GM12878 (cell line): ENCODE measurements at regions not wholly inside any gene's neighbourhood (a gene's known extent, or its start where the extent isn't known, plus 50 kb on each side); places are given as distances from the start of the nearest gene placed in this dataset.

ENCODE experiments used
- ATAC-seq: fragments of 200-7000 bp; cut with Tn5 transposase; 3 replicates; pipeline ENCODE4 v1.9.1; 2020; ENCODE audit warnings: mild to moderate bottlenecking, moderate library complexity
- BruUV-seq: library from RNA; stranded (reverse); fragments of 400-500 nt; replicated peaks from 2 replicates; lab custom pipeline; 2021; lab: Mats Ljungman, UMichigan
- CTCF ChIA-PET: fragments of 300-600 bp; sonication (Branson Sonifier 250); formaldehyde crosslinking; extraction: SDS; loops from one replicate; lab custom pipeline; 2021; ENCODE audit warnings: inconsistent platforms; lab: Yijun Ruan, JAX
- POLR2A ChIA-PET: fragments of 350-600 bp; formaldehyde crosslinking; extraction: SDS; loops from one replicate; lab custom pipeline; 2021; ENCODE audit warnings: inconsistent platforms; lab: Charles Lee
- RAD21 ChIA-PET: fragments of 300-600 bp; sonication (Branson Sonifier 250); formaldehyde crosslinking; loops from one replicate; lab custom pipeline; 2023; ENCODE audit warnings: antibody characterized with exemption; ENCODE audit not compliant: unreplicated experiment; lab: Charles Lee
- SMC1A ChIA-PET: fragments of 300-600 bp; sonication (Branson Sonifier 250); formaldehyde crosslinking; loops from one replicate; lab custom pipeline; 2023; ENCODE audit not compliant: unreplicated experiment, uncharacterized antibody; lab: Charles Lee
- DNase-seq: peaks from one replicate; pipeline ENCODE4 v3.0.0-alpha.2; 2011; ENCODE audit warnings: low read depth, low spot score
- FAIRE-seq: peaks from 3 replicates; lab custom pipeline; 2011; peaks lifted over from hg19 to GRCh38; lab: Jason Lieb, UNC
- H2AFZ ChIP-seq: 2 replicates; pipeline ENCODE4 v1.6.0; 2011; ENCODE audit warnings: low read depth, low read length, control low read depth; ENCODE audit not compliant: control insufficient read depth
- H3K27ac ChIP-seq: 2 replicates; pipeline ENCODE4 v1.5.1; 2011; ENCODE audit warnings: control low read depth; ENCODE audit not compliant: control insufficient read depth, insufficient read depth
- H3K27me3 ChIP-seq, 2 experiments: replicated peaks in 1 of 2; 2 replicates each; pipeline versions ENCODE4 v1.6.0 to v1.6.1; 2011; ENCODE audit warnings: low read length in 1 of 2; ENCODE audit not compliant: control insufficient read depth in 2 of 2, insufficient read depth in 2 of 2
- H3K36me3 ChIP-seq, 2 experiments: 2 replicates each; pipeline ENCODE4 v1.5.1; 2011; ENCODE audit warnings: low read length in 1 of 2; ENCODE audit not compliant: control insufficient read depth in 2 of 2, insufficient read depth in 2 of 2
- H3K4me1 ChIP-seq: 2 replicates; pipeline ENCODE4 v1.6.1; 2011; ENCODE audit warnings: mild to moderate bottlenecking, low read length, moderate library complexity, mixed read lengths; ENCODE audit not compliant: control insufficient read depth, insufficient read depth
- H3K4me2 ChIP-seq: 2 replicates; pipeline ENCODE4 v1.6.0; 2011; ENCODE audit warnings: control low read depth; ENCODE audit not compliant: control insufficient read depth, insufficient read depth
- H3K4me3 ChIP-seq: fragments of 200-600 bp; sonication (generic); 2 replicates; pipeline ENCODE4 v1.5.1; 2016
- H3K79me2 ChIP-seq: 2 replicates; pipeline ENCODE4 v1.6.0; 2011; ENCODE audit warnings: low read length; ENCODE audit not compliant: control insufficient read depth, insufficient read depth
- H3K9ac ChIP-seq: 2 replicates; pipeline ENCODE4 v1.8.0; 2011; ENCODE audit warnings: low read length, control low read depth, mixed read lengths; ENCODE audit not compliant: control insufficient read depth, insufficient read depth
- H3K9me3 ChIP-seq: replicated peaks from 3 replicates; pipeline ENCODE4 v1.5.1; 2011; ENCODE audit warnings: mild to moderate bottlenecking, low read length; ENCODE audit not compliant: control insufficient read depth, insufficient read depth
- H4K20me1 ChIP-seq: 2 replicates; pipeline ENCODE4 v1.6.0; 2011; ENCODE audit not compliant: control insufficient read depth, insufficient read depth
- BCL3 ChIP-seq: IDR thresholded peaks from 2 replicates; pipeline ENCODE4 v1.6.1; 2011; ENCODE audit warnings: borderline replicate concordance, low read depth, mild to moderate bottlenecking, moderate library complexity, low read length; ENCODE audit not compliant: insufficient read depth, poor library complexity, severe bottlenecking
- BRCA1 ChIP-seq: IDR thresholded peaks from 2 replicates; pipeline ENCODE4 v1.6.1; 2011; ENCODE audit warnings: low read depth, low read length, improper control_type of control experiment
- CTCF ChIP-seq, 3 experiments: IDR thresholded peaks in 2 of 3; conservative IDR thresholded peaks in 1 of 3; 2 replicates each; pipeline ENCODE4 v1.5.1; 2011; ENCODE audit warnings: low read depth in 3 of 3, low read length in 3 of 3, mild to moderate bottlenecking in 3 of 3, control low read depth in 2 of 3, moderate library complexity in 2 of 3, inconsistent platforms in 1 of 3, mixed read lengths in 1 of 3; ENCODE audit not compliant: control insufficient read depth in 2 of 3, insufficient read depth in 1 of 3; ENCODE audit errors: extremely low read depth in 1 of 3
- E2F4 ChIP-seq: IDR thresholded peaks from 2 replicates; pipeline ENCODE4 v1.6.1; 2012; ENCODE audit warnings: low read depth, low read length, improper control_type of control experiment
- E4F1 ChIP-seq: fragments of 450-650 bp; IDR thresholded peaks from 2 replicates; pipeline ENCODE4 v1.6.1; 2018; ENCODE audit warnings: borderline replicate concordance, mild to moderate bottlenecking; ENCODE audit not compliant: partially characterized antibody
- EZH2 ChIP-seq: IDR thresholded peaks from 2 replicates; pipeline ENCODE4 v1.6.1; 2012; ENCODE audit warnings: low read depth, mild to moderate bottlenecking, control low read depth, inconsistent platforms, low read length, borderline replicate concordance; ENCODE audit not compliant: control insufficient read depth
- MAX ChIP-seq: IDR thresholded peaks from 2 replicates; pipeline ENCODE4 v1.6.1; 2012; ENCODE audit warnings: low read depth, low read length, improper control_type of control experiment
- MTA2 ChIP-seq: fragments of 450-650 bp; IDR thresholded peaks from 2 replicates; pipeline ENCODE4 v1.6.1; 2016; ENCODE audit warnings: low read depth, mild to moderate bottlenecking, moderate library complexity
- MYC ChIP-seq: IDR thresholded peaks from 2 replicates; pipeline ENCODE4 v1.6.1; 2011; ENCODE audit warnings: mild to moderate bottlenecking, low read length, moderate library complexity, inconsistent platforms; ENCODE audit not compliant: insufficient read depth, insufficient replicate concordance, insufficient read length, severe bottlenecking
- NFYB ChIP-seq: IDR thresholded peaks from 2 replicates; pipeline ENCODE4 v1.6.1; 2011; ENCODE audit warnings: low read depth, mild to moderate bottlenecking, low read length, improper control_type of control experiment, moderate library complexity; ENCODE audit not compliant: insufficient read depth
- RCOR1 ChIP-seq: conservative IDR thresholded peaks from 2 replicates; pipeline ENCODE4 v1.6.1; 2012; ENCODE audit warnings: low read depth, low read length, improper control_type of control experiment
- SIX5 ChIP-seq: IDR thresholded peaks from 2 replicates; pipeline ENCODE4 v1.6.1; 2011; ENCODE audit warnings: mild to moderate bottlenecking, low read depth, low read length, moderate library complexity; ENCODE audit not compliant: severe bottlenecking
- SREBF2 ChIP-seq: IDR thresholded peaks from 2 replicates; pipeline ENCODE4 v1.6.1; 2012; ENCODE audit warnings: mild to moderate bottlenecking, low read length
- TCF12 ChIP-seq: IDR thresholded peaks from 2 replicates; pipeline ENCODE4 v1.6.1; 2011; ENCODE audit warnings: low read depth, mild to moderate bottlenecking, low read length
- ZNF24 ChIP-seq: fragments of 450-650 bp; IDR thresholded peaks from 2 replicates; pipeline ENCODE4 v1.6.1; 2017; ENCODE audit warnings: antibody characterized with exemption, mild to moderate bottlenecking
- WGBS: methylation state at CpG from one replicate; pipeline ENCODE4 v1.1.6; 2016; ENCODE audit warnings: low lambda C conversion rate; ENCODE audit not compliant: insufficient replicate concordance, insufficient coverage; ENCODE audit errors: missing lambda C conversion rate; 5-methylcytosine and 5-hydroxymethylcytosine counted together
- in situ Hi-C: fragments of 300-500 bp; cut with MboI; formaldehyde crosslinking; loops from 9 replicates; pipeline ENCODE4 v1.14.3; 2018; ENCODE audit warnings: mixed read lengths
- intact Hi-C: fragments of 100-400 bp; cut with micrococcal nuclease; formaldehyde crosslinking; loops from one replicate; pipeline ENCODE4 v1.14.2; 2022; ENCODE audit not compliant: unreplicated experiment

- TF ChIP-seq E4F1 (no peak), MAX (no peak), ZNF24 (no peak), BCL3 (no peak), TCF12 (no peak), MTA2 (no peak)
Observed at GRCh38 chr20:8963330-8963729, 105.6 kb upstream of the PLCB4 start (continued).

GRCh38 chr20:8964959-8965562, 103.8 kb upstream of the PLCB4 start:
- Histone ChIP-seq H3K79me2 (no peaks in the 10 kb centered on the region), H3K4me3 (no peak overlapping the region), H3K4me1 (no peaks in the 10 kb centered on the region), H3K9ac (no peak overlapping the region), H3K4me2 (no peak overlapping the region), H2AFZ (no peak overlapping the region), H3K27ac (no peak overlapping the region), H3K27me3 (no peaks in the 10 kb centered on the region; a peak in 1 of 4 replicates), H3K9me3 (no peaks in the 10 kb centered on the region), H3K36me3 (no peaks in the 10 kb centered on the region), H4K20me1 (no peaks in the 10 kb centered on the region)
- SMC1A ChIA-PET, result no interaction called here
- CTCF ChIA-PET, result no interaction called here
- DNase-seq, result no peak
- intact Hi-C loops (loop anchor here (10.0 kb wide), 1 partner anchor 50 kb away; no protein-coding TSS in a partner anchor), in situ Hi-C loops (no loop called here)
- FAIRE-seq, result no peak
- RAD21 ChIA-PET, result no interaction called here
- WGBS, result 25% methylated on average over 5 of the region's 5 CpGs
- no peak for ATAC-seq
- POLR2A ChIA-PET, result no interaction called here
- BruUV-seq, result no TSS peak
- TF ChIP-seq SREBF2 (no peak), EZH2 (no peak), BRCA1 (no peak), CTCF (IDR thresholded peaks at IDR 0.05 in 2 of 3, conservative IDR thresholded peaks at IDR 0.05 in 1 of 3; ENCODE audit: control insufficient read depth in 2 of 3, extremely low read depth in 1 of 3, insufficient read depth in 1 of 3, low read depth in 3 of 3, low read length in 3 of 3) (no peak), MYC (no peak), SIX5 (no peak), NFYB (no peak), RCOR1 (no peak), E2F4 (no peak)
